ENCODE measurements at regions not wholly inside any gene's neighbourhood (a gene's known extent, or its start where the extent isn't known, plus 50 kb on each side); places are given as distances from the start of the nearest gene placed in this dataset.

DNA sequence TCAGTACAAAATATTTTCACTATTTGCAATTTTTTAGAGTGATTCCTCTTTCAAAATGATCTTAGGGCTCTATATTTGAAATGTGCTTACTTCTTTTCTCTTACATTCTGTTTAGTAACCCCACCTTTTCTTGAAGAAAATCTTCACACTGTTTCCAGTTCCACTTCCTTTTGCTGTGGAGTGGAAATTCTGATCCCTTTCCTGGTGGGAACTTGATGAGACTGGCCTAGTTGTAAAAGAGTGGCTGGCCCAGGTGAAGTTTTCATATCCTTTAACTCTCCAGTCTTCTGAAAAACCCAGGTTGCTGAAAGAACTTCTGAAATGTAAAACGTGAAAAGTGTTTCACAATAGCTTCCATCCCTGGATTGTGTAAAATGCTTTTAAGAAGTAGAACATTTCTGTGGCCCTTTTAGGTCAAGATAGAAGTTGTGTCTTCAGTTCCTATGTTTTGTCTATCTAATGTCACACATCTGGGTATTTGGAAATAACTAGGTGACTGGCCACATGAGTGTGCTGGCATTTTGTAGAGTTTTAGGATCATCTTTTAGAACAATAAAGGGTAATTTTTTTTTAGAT lies 84.8 kb upstream of the LRIG1 start:
- TF ChIP-seq, protein P1, sequence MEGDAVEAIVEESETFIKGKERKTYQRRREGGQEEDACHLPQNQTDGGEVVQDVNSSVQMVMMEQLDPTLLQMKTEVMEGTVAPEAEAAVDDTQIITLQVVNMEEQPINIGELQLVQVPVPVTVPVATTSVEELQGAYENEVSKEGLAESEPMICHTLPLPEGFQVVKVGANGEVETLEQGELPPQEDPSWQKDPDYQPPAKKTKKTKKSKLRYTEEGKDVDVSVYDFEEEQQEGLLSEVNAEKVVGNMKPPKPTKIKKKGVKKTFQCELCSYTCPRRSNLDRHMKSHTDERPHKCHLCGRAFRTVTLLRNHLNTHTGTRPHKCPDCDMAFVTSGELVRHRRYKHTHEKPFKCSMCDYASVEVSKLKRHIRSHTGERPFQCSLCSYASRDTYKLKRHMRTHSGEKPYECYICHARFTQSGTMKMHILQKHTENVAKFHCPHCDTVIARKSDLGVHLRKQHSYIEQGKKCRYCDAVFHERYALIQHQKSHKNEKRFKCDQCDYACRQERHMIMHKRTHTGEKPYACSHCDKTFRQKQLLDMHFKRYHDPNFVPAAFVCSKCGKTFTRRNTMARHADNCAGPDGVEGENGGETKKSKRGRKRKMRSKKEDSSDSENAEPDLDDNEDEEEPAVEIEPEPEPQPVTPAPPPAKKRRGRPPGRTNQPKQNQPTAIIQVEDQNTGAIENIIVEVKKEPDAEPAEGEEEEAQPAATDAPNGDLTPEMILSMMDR (IDR thresholded peaks at IDR 0.05; ENCODE audit: low read length) = no peak
- TF ChIP-seq EZH2 (optimal IDR thresholded peaks at IDR 0.05; ENCODE audit: low read depth, low read length) (no peak), EZH2phosphoT487 (IDR thresholded peaks at IDR 0.05; ENCODE audit: low read length) (no peak)
